Tibial nerve (tissue), 4 donors: ENCODE measurements at regions not wholly inside any gene's neighbourhood (a gene's known extent, or its start where the extent isn't known, plus 50 kb on each side); places are given as distances from the start of the nearest gene placed in this dataset.

Experiments
- EP300 ChIP-seq, 2 donors: sonication (generic); formaldehyde crosslinking; IDR thresholded peaks; one replicate each; pipeline ENCODE4 v1.6.1; 2017; ENCODE audit warnings: antibody characterized with exemption in 2 of 2, mild to moderate bottlenecking in 1 of 2
- TF ChIP-seq, protein P1 (sequence below), 5 experiments: fragments of 200-600 bp in 3 of 5; fragments of 450-650 bp in 2 of 5; sonication (generic) in 3 of 5; IDR thresholded peaks; one replicate each; pipeline ENCODE4 v1.5.1; 2016 to 2019; ENCODE audit warnings: antibody characterized with exemption in 5 of 5, mild to moderate bottlenecking in 3 of 5, moderate library complexity in 2 of 5

DNA sequence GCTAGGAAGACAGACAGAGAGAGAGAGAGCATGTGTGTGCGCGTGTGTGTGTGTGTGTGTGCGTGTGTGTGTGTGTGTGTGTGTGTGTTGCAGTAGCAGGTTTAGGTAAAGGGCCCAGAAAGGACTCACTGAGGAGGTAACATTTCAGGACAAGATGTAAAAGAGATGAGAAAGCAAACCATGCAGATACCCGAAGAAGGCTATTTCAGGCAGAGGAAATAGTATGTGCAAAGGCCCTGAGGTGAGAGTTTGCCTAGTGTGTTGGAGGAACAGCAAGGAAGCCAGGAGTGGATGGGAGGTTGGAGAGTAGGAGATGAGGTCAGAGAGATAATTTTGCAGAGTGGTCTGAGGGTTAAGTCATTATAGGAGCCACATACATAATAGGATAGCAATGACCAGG, 754.3 kb upstream of the TBX3 start:
- no peak for TF ChIP-seq EP300 (IDR thresholded peaks at IDR 0.05)
- TF ChIP-seq, protein P1, sequence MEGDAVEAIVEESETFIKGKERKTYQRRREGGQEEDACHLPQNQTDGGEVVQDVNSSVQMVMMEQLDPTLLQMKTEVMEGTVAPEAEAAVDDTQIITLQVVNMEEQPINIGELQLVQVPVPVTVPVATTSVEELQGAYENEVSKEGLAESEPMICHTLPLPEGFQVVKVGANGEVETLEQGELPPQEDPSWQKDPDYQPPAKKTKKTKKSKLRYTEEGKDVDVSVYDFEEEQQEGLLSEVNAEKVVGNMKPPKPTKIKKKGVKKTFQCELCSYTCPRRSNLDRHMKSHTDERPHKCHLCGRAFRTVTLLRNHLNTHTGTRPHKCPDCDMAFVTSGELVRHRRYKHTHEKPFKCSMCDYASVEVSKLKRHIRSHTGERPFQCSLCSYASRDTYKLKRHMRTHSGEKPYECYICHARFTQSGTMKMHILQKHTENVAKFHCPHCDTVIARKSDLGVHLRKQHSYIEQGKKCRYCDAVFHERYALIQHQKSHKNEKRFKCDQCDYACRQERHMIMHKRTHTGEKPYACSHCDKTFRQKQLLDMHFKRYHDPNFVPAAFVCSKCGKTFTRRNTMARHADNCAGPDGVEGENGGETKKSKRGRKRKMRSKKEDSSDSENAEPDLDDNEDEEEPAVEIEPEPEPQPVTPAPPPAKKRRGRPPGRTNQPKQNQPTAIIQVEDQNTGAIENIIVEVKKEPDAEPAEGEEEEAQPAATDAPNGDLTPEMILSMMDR (IDR thresholded peaks at IDR 0.05), result no peak
